ENCODE measurements at regions not wholly inside any gene's neighbourhood (a gene's known extent, or its start where the extent isn't known, plus 50 kb on each side); places are given as distances from the start of the nearest gene placed in this dataset.

- intact Hi-C loops (cut with micrococcal nuclease) (no loop called here), dilution Hi-C loops (cut with HindIII; ENCODE audit: low sequenced_read_pairs, unreplicated experiment) (no loop called here), in situ Hi-C loops (cut with MboI; ENCODE audit: low sequenced_read_pairs) (no loop called here)
- H4K8ac ChIP-seq (ENCODE audit: low read depth in 2 of 2, low read length in 2 of 2), result no peak overlapping the region
- TF ChIP-seq POLR2A (IDR thresholded peaks at IDR 0.05; ENCODE audit: low read depth, low read length) (no peak), FOS (IDR thresholded peaks at IDR 0.05; ENCODE audit: low read depth, low read length) (no peak), CHD1 (IDR thresholded peaks at IDR 0.05; ENCODE audit: low read depth, low read length) (no peak), SMC3 (IDR thresholded peaks at IDR 0.05; ENCODE audit: low read depth, low read length) (no peak), RAD21 (IDR thresholded peaks at IDR 0.05; ENCODE audit: low read length) (no peak), RFX5 (IDR thresholded peaks at IDR 0.05; ENCODE audit: low read depth, low read length) (no peak), BHLHE40 (IDR thresholded peaks at IDR 0.05; ENCODE audit: low read depth, low read length) (no peak), RCOR1 (IDR thresholded peaks at IDR 0.05; ENCODE audit: insufficient replicate concordance, low read length) (no peak), MAFK (IDR thresholded peaks at IDR 0.05; ENCODE audit: low read depth, low read length) (no peak), NFE2L2 (IDR thresholded peaks at IDR 0.05; ENCODE audit: low read depth, low read length) (no peak), CEBPB (IDR thresholded peaks at IDR 0.05; ENCODE audit: low read depth, low read length) (no peak), MXI1 (IDR thresholded peaks at IDR 0.05; ENCODE audit: borderline replicate concordance, low read depth, low read length) (no peak), MAZ (IDR thresholded peaks at IDR 0.05; ENCODE audit: borderline replicate concordance, low read depth, low read length) (no peak)
- TF ChIP-seq, protein P1, sequence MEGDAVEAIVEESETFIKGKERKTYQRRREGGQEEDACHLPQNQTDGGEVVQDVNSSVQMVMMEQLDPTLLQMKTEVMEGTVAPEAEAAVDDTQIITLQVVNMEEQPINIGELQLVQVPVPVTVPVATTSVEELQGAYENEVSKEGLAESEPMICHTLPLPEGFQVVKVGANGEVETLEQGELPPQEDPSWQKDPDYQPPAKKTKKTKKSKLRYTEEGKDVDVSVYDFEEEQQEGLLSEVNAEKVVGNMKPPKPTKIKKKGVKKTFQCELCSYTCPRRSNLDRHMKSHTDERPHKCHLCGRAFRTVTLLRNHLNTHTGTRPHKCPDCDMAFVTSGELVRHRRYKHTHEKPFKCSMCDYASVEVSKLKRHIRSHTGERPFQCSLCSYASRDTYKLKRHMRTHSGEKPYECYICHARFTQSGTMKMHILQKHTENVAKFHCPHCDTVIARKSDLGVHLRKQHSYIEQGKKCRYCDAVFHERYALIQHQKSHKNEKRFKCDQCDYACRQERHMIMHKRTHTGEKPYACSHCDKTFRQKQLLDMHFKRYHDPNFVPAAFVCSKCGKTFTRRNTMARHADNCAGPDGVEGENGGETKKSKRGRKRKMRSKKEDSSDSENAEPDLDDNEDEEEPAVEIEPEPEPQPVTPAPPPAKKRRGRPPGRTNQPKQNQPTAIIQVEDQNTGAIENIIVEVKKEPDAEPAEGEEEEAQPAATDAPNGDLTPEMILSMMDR (conservative IDR thresholded peaks at IDR 0.05; ENCODE audit: low read depth, low read length), result no peak
- TF ChIP-seq, protein P2, sequence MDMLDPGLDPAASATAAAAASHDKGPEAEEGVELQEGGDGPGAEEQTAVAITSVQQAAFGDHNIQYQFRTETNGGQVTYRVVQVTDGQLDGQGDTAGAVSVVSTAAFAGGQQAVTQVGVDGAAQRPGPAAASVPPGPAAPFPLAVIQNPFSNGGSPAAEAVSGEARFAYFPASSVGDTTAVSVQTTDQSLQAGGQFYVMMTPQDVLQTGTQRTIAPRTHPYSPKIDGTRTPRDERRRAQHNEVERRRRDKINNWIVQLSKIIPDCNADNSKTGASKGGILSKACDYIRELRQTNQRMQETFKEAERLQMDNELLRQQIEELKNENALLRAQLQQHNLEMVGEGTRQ (IDR thresholded peaks at IDR 0.05; ENCODE audit: low read depth, low read length), result no peak
- no TSS peak for BruUV-seq (replicated peaks)
- H3K27me3 ChIP-seq (ENCODE audit: control insufficient read depth, insufficient read depth, low read length), result no peaks in the 10 kb centered on the region
- no peak overlapping the region for H3K14ac ChIP-seq (replicated peaks; ENCODE audit: low read depth, low read length)
- ChIA-PET POLR2A (ENCODE audit: unreplicated experiment) (no interaction called here), CTCF (no interaction called here)
- no peak overlapping the region for H3K9ac ChIP-seq (ENCODE audit: low read depth, low read length)
- H2BK5ac ChIP-seq (ENCODE audit: low read depth, low read length, poor library complexity, severe bottlenecking), result no peak overlapping the region
- H4K20me1 ChIP-seq (ENCODE audit: insufficient read depth, low read length), result no peaks in the 10 kb centered on the region
- H2BK120ac ChIP-seq (ENCODE audit: low read depth, low read length), result no peak overlapping the region
- H3K4ac ChIP-seq (ENCODE audit: low read depth, low read length), result no peak overlapping the region
- no peaks in the 10 kb centered on the region for H3K9me3 ChIP-seq (ENCODE audit: control insufficient read depth, insufficient read depth, low read length)
- no peak overlapping the region for H3K27ac ChIP-seq (ENCODE audit: insufficient read depth, low read length)
- no peak overlapping the region for H3K23ac ChIP-seq (ENCODE audit: low read depth, low read length)
- no peak overlapping the region for H2BK20ac ChIP-seq (ENCODE audit: low read depth, low read length)
- H3K18ac ChIP-seq (ENCODE audit: low read depth, low read length), result no peak overlapping the region
- H4K91ac ChIP-seq (ENCODE audit: insufficient read depth, low read depth, low read length), result no peak overlapping the region
- no peak overlapping the region for H2BK15ac ChIP-seq (ENCODE audit: low read depth, low read length)
- H3K9me1 ChIP-seq (ENCODE audit: insufficient read depth, low read length), result no peaks in the 10 kb centered on the region
- no peak overlapping the region for H3K4me3 ChIP-seq (ENCODE audit: insufficient read depth, low read depth, low read length)
- no peak for ATAC-seq (ENCODE audit: low read depth)
- H2AK5ac ChIP-seq (ENCODE audit: low read depth, low read length), result no peak overlapping the region
- H2AK9ac ChIP-seq (replicated peaks; ENCODE audit: low read depth, low read length, poor library complexity), result no peak overlapping the region
- no peak for DNase-seq
- no peaks in the 10 kb centered on the region for H3K79me1 ChIP-seq (ENCODE audit: low read depth in 1 of 2, low read length in 2 of 2)
- no peak overlapping the region for H3K4me2 ChIP-seq (ENCODE audit: low read depth, low read length)
- no peak overlapping the region for H4K5ac ChIP-seq (ENCODE audit: low read depth, low read length)
- H2AFZ ChIP-seq (replicated peaks; ENCODE audit: low read length, poor library complexity), result no peak overlapping the region
- WGBS, 2 experiments (ENCODE audit: extremely low coverage in 2 of 2, insufficient read length in 1 of 2), result no CpG with 5 or more reads among the region's 2 CpGs
- H3K56ac ChIP-seq (ENCODE audit: extremely low read depth, insufficient read depth, low read length), result no peak overlapping the region
- no peaks in the 10 kb centered on the region for H3K4me1 ChIP-seq (ENCODE audit: control insufficient read depth, insufficient read depth, low read length)
- no peaks in the 10 kb centered on the region for H3K36me3 ChIP-seq (ENCODE audit: control insufficient read depth, insufficient read depth, low read length)
These were observed 156.0 kb downstream of the UGT8 start for GRCh38 chr4:114754616-114755015.
